Right lobe of liver (tissue), 6 donors: ENCODE measurements at regions not wholly inside any gene's neighbourhood (a gene's known extent, or its start where the extent isn't known, plus 50 kb on each side); places are given as distances from the start of the nearest gene placed in this dataset.

Experiments used
- ATAC-seq, 4 donors: fragments of 200-7000 bp; cut with Tn5 transposase; one replicate each; pipeline ENCODE4 v1.9.1; 2020; ENCODE audit warnings: mild to moderate bottlenecking in 4 of 4, moderate library complexity in 4 of 4
- DNase-seq, 3 donors: peaks; one replicate each; pipeline ENCODE4 v3.0.0-alpha.2; 2020
- H3K27ac ChIP-seq, 3 donors: fragments of 200-600 bp; one replicate each; pipeline ENCODE4 v1.8.0; 2022
- H3K27me3 ChIP-seq, 2 donors: fragments of 200-600 bp; one replicate each; pipeline ENCODE4 v1.8.0; 2022
- H3K36me3 ChIP-seq, 4 donors: fragments of 200-600 bp; sonication (generic) in 1 of 4; one replicate each; pipeline versions ENCODE4 v1.5.1 to v1.8.0; 2017 to 2022; ENCODE audit warnings: control low read depth in 1 of 4
- H3K4me1 ChIP-seq, 4 donors: fragments of 200-600 bp; sonication (generic) in 1 of 4; one replicate each; pipeline versions ENCODE4 v1.5.1 to v1.8.0; 2017 to 2022; ENCODE audit warnings: control low read depth in 1 of 4
- H3K4me3 ChIP-seq, 3 donors: fragments of 200-600 bp; one replicate each; pipeline ENCODE4 v1.8.0; 2022
- H3K9me3 ChIP-seq, 4 donors: fragments of 200-600 bp; sonication (generic) in 1 of 4; one replicate each; pipeline versions ENCODE4 v1.5.1 to v1.8.0; 2017 to 2022; ENCODE audit warnings: control low read depth in 1 of 4
- CTCF ChIP-seq, 4 donors: fragments of 200-600 bp in 3 of 4; fragments of 450-650 bp in 1 of 4; IDR thresholded peaks; one replicate each; pipeline versions ENCODE4 v1.5.1 to v1.8.0; 2016 to 2022; ENCODE audit warnings: antibody characterized with exemption in 4 of 4, mild to moderate bottlenecking in 2 of 4
- POLR2A ChIP-seq: fragments of 450-650 bp; IDR thresholded peaks from one replicate; pipeline ENCODE4 v1.6.1; 2017; ENCODE audit warnings: antibody characterized with exemption, mild to moderate bottlenecking
- WGBS: methylation state at CpG from one replicate; pipeline ENCODE4 v1.1.6; 2018; ENCODE audit warnings: low coverage, low lambda C conversion rate; ENCODE audit not compliant: insufficient coverage; ENCODE audit errors: missing lambda C conversion rate; 5-methylcytosine and 5-hydroxymethylcytosine counted together
- intact Hi-C, 2 donors: fragments of 100-400 bp; cut with DNase I; formaldehyde crosslinking; loops; one replicate each; pipeline versions ENCODE4 v1.11.2 to v1.14.1; 2022
- donor health status: DM: no; HTN: yes; CAD: no.
- donor health status: DM: no; HTN: no; CAD: no.
- donor health status: DM: no; HTN: no; CAD: no.
- donor health status: DM: no; HTN: yes; CAD: no.
- donor health status: DM: no; HTN: yes; CAD: no.

- intact Hi-C loops = no loop called here
- TF ChIP-seq POLR2A = no peak
- no peak for TF ChIP-seq CTCF (IDR thresholded peaks at IDR 0.05)
- Histone ChIP-seq H3K4me1 (no peaks in the 10 kb centered on the region), H3K36me3 (no peaks in the 10 kb centered on the region), H3K27ac (no peak overlapping the region), H3K4me3 (no peak overlapping the region), H3K27me3 (no peaks in the 10 kb centered on the region), H3K9me3 (peaks cover 0 to 3% (median 0%) of the 10 kb centered on the region in 4 donors)
- 82% methylated on average over 5 of the region's 5 CpGs for WGBS
- DNase-seq (no peak), ATAC-seq (no peak)
Measured at GRCh38 chr21:28310171-28310685, 682.4 kb downstream of the LTN1 start.

- WGBS = 93% methylated on average over 2 of the region's 2 CpGs
- intact Hi-C loops = no loop called here
Measured at GRCh38 chr21:28309596-28309995, 683.1 kb downstream of the LTN1 start.

GRCh38 chr21:28308516-28308915 is 684.2 kb downstream of the LTN1 start:
- DNase-seq (no peak), ATAC-seq (peak in 1 of 4 donors; percentile 67)
- H3K27ac ChIP-seq = no peak overlapping the region
- H3K36me3 ChIP-seq = no peaks in the 10 kb centered on the region
- no peak overlapping the region for H3K4me3 ChIP-seq
- H3K9me3 ChIP-seq = peaks cover 0 to 3% (median 0%) of the 10 kb centered on the region in 4 donors
- intact Hi-C loops = no loop called here
- no peak for TF ChIP-seq CTCF (IDR thresholded peaks at IDR 0.05)
- TF ChIP-seq POLR2A = no peak
- no CpG with 5 or more reads among the region's 1 CpG for WGBS
- no peaks in the 10 kb centered on the region for H3K27me3 ChIP-seq
- H3K4me1 ChIP-seq = no peaks in the 10 kb centered on the region

More at GRCh38 chr21:28309596-28309995, 683.1 kb downstream of the LTN1 start:
- Histone ChIP-seq H3K36me3 (no peaks in the 10 kb centered on the region), H3K27ac (no peak overlapping the region), H3K4me3 (no peak overlapping the region), H3K27me3 (no peaks in the 10 kb centered on the region), H3K4me1 (no peaks in the 10 kb centered on the region), H3K9me3 (peaks cover 0 to 3% (median 0%) of the 10 kb centered on the region in 4 donors)
- ATAC-seq (peak in 1 of 4 donors; percentile 44), DNase-seq (no peak)
- TF ChIP-seq POLR2A (no peak), CTCF (IDR thresholded peaks at IDR 0.05) (no peak)

GRCh38 chr21:28299946-28300345 is 692.7 kb downstream of the LTN1 start:
- H3K27me3 ChIP-seq = no peaks in the 10 kb centered on the region
- no peaks in the 10 kb centered on the region for H3K9me3 ChIP-seq
- ATAC-seq = no peak
- H3K36me3 ChIP-seq = no peaks in the 10 kb centered on the region
- no peaks in the 10 kb centered on the region for H3K4me1 ChIP-seq
- no peak overlapping the region for H3K4me3 ChIP-seq
- no peak overlapping the region for H3K27ac ChIP-seq
- intact Hi-C loops = no loop called here
- TF ChIP-seq POLR2A = no peak
- no peak for TF ChIP-seq CTCF (IDR thresholded peaks at IDR 0.05)
- DNase-seq = no peak

- intact Hi-C loops = no loop called here
- Histone ChIP-seq H3K9me3 (no peaks in the 10 kb centered on the region), H3K4me3 (no peak overlapping the region), H3K27ac (no peak overlapping the region), H3K27me3 (no peaks in the 10 kb centered on the region), H3K36me3 (no peaks in the 10 kb centered on the region), H3K4me1 (no peaks in the 10 kb centered on the region)
- TF ChIP-seq CTCF (IDR thresholded peaks at IDR 0.05) = no peak
- TF ChIP-seq POLR2A = no peak
- no peak for ATAC-seq
- DNase-seq = no peak
Measured at GRCh38 chr21:28298251-28298672, 694.4 kb downstream of the LTN1 start.
